ENCODE measurements at regions not wholly inside any gene's neighbourhood (a gene's known extent, or its start where the extent isn't known, plus 50 kb on each side); places are given as distances from the start of the nearest gene placed in this dataset.

DNA sequence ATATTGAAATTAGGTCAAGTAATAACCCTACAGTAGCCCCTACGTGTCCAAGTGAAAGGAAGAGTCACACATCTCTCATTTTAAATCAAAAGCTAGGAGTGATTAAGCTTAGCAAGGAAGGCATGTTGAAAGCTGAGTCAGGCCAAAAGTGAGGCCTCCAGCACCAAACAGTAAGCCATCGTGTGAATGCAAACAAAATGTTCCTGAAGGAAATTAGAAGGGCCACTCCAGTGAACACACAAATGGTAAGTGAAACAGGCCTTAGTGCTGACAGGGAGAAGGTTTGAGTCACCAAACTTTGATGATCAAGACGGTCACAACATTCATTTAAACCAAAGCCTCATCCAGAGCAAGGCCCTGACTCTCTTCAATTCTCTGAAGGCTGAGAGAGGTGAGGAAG, 127.2 kb downstream of the SHANK2 start:
- Mint-ChIP-seq H3K4me1 (peaks cover 4% of the 10 kb centered on the region), H3K9me3 (no peaks in the 10 kb centered on the region), H3K27me3 (ENCODE audit: insufficient read depth, low read depth) (peaks cover 14% of the 10 kb centered on the region), H3K36me3 (no peaks in the 10 kb centered on the region), H3K4me3 (no peak overlapping the region), H3K27ac (no peak overlapping the region)
- H3F3A ChIP-seq (ENCODE audit: low read depth): no peaks in the 10 kb centered on the region
- no peaks in the 10 kb centered on the region for H3K27me3 ChIP-seq
- no peak for DNase-seq (ENCODE audit: low spot score)
- no peak overlapping the region for H3K27ac ChIP-seq
- H2AFZ ChIP-seq (replicated peaks): no peak overlapping the region
- H3K9ac ChIP-seq: no peak overlapping the region
- no peaks in the 10 kb centered on the region for H3K79me2 ChIP-seq (ENCODE audit: low read depth)
- H3K36me3 ChIP-seq: no peaks in the 10 kb centered on the region
- H3K9me3 ChIP-seq (ENCODE audit: low read depth): no peaks in the 10 kb centered on the region
- no peaks in the 10 kb centered on the region for H3K4me1 ChIP-seq
- H3K4me3 ChIP-seq: no peak overlapping the region
- no peak for TF ChIP-seq EZH2 (IDR thresholded peaks at IDR 0.05)
- TF ChIP-seq EZH2phosphoT487 (IDR thresholded peaks at IDR 0.05): no peak
- TF ChIP-seq, protein P1, sequence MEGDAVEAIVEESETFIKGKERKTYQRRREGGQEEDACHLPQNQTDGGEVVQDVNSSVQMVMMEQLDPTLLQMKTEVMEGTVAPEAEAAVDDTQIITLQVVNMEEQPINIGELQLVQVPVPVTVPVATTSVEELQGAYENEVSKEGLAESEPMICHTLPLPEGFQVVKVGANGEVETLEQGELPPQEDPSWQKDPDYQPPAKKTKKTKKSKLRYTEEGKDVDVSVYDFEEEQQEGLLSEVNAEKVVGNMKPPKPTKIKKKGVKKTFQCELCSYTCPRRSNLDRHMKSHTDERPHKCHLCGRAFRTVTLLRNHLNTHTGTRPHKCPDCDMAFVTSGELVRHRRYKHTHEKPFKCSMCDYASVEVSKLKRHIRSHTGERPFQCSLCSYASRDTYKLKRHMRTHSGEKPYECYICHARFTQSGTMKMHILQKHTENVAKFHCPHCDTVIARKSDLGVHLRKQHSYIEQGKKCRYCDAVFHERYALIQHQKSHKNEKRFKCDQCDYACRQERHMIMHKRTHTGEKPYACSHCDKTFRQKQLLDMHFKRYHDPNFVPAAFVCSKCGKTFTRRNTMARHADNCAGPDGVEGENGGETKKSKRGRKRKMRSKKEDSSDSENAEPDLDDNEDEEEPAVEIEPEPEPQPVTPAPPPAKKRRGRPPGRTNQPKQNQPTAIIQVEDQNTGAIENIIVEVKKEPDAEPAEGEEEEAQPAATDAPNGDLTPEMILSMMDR (IDR thresholded peaks at IDR 0.05): no peak
- H4K20me1 ChIP-seq (ENCODE audit: low read depth): no peaks in the 10 kb centered on the region
- H3K4me2 ChIP-seq: no peak overlapping the region

DNA sequence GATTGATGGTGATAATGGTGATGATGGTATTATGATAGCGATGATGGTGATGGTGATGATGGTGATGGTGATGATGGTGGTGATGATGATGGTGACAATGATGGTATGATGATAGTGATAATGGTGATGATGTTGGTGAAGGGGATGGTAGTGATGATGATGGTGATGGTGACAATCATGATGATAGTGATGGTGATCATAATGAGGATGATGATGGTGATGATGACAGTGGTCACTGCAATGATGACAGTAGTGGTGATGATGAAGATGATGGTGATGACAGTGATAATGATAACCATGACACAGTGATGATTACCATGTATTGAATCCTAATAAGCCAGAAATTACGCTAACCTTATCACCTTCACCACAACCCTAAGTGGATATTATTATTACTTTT, 128.2 kb downstream of the SHANK2 start:
- Mint-ChIP-seq H3K4me3 (no peak overlapping the region), H3K9me3 (no peaks in the 10 kb centered on the region), H3K36me3 (no peaks in the 10 kb centered on the region), H3K27me3 (ENCODE audit: insufficient read depth, low read depth) (peaks cover 11% of the 10 kb centered on the region), H3K4me1 (peaks cover 6% of the 10 kb centered on the region), H3K27ac (no peak overlapping the region)
- no peaks in the 10 kb centered on the region for H3F3A ChIP-seq (ENCODE audit: low read depth)
- H3K79me2 ChIP-seq (ENCODE audit: low read depth): no peaks in the 10 kb centered on the region
- TF ChIP-seq, protein P1 (IDR thresholded peaks at IDR 0.05): no peak
- TF ChIP-seq EZH2phosphoT487 (IDR thresholded peaks at IDR 0.05): no peak
- TF ChIP-seq EZH2 (IDR thresholded peaks at IDR 0.05): no peak
- no peak overlapping the region for H2AFZ ChIP-seq (replicated peaks)
- H3K27me3 ChIP-seq: no peaks in the 10 kb centered on the region
- H3K9me3 ChIP-seq (ENCODE audit: low read depth): no peaks in the 10 kb centered on the region
- H3K4me2 ChIP-seq: no peak overlapping the region
- no peak for DNase-seq (ENCODE audit: low spot score)
- no peak overlapping the region for H3K9ac ChIP-seq
- no peaks in the 10 kb centered on the region for H3K4me1 ChIP-seq
- no peaks in the 10 kb centered on the region for H4K20me1 ChIP-seq (ENCODE audit: low read depth)
- H3K36me3 ChIP-seq: no peaks in the 10 kb centered on the region
- H3K27ac ChIP-seq: no peak overlapping the region
- no peak overlapping the region for H3K4me3 ChIP-seq

DNA sequence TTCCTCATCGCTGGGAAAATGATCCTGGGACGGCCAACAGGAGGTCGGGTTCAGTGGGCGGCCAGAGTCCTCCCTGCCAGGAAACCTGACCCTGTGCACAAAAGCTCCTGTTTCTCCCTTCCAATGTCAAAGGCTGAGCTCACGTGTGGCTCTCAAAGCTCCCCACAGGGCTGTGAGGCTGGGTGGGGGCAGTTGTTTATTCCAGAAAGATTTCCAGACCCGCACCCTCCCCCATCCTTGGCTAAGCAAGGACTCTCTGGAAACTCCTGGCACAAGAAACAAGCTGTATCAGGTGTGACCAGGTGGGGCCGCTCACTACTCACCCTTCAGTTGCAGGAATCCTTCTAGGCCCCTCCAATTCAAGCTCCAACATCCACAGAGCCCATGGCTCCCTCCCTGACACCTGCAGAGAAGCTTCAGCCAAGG, 131.9 kb downstream of the SHANK2 start:
- Histone ChIP-seq H3K4me2 (no peak overlapping the region), H3K27ac (no peak overlapping the region), H3K9me3 (ENCODE audit: low read depth) (no peaks in the 10 kb centered on the region), H3K36me3 (no peaks in the 10 kb centered on the region), H3K79me2 (ENCODE audit: low read depth) (no peaks in the 10 kb centered on the region), H3K4me1 (no peaks in the 10 kb centered on the region), H3K27me3 (no peaks in the 10 kb centered on the region), H3K4me3 (no peak overlapping the region), H3F3A (ENCODE audit: low read depth) (no peaks in the 10 kb centered on the region), H2AFZ (replicated peaks) (no peak overlapping the region), H3K9ac (no peak overlapping the region), H4K20me1 (ENCODE audit: low read depth) (no peaks in the 10 kb centered on the region)
- TF ChIP-seq EZH2phosphoT487 (IDR thresholded peaks at IDR 0.05) (no peak), EZH2 (IDR thresholded peaks at IDR 0.05) (no peak)
- TF ChIP-seq, protein P1 (IDR thresholded peaks at IDR 0.05): peak; percentile 75
- Mint-ChIP-seq H3K27ac (no peak overlapping the region), H3K4me1 (peaks cover 6% of the 10 kb centered on the region), H3K4me3 (no peak overlapping the region), H3K27me3 (ENCODE audit: insufficient read depth, low read depth) (peaks cover 13% of the 10 kb centered on the region), H3K36me3 (no peaks in the 10 kb centered on the region), H3K9me3 (no peaks in the 10 kb centered on the region)
- DNase-seq (ENCODE audit: low spot score): peak; percentile 84
